CD8-positive, alpha-beta memory T cell (primary cell): ENCODE measurements at regions not wholly inside any gene's neighbourhood (a gene's known extent, or its start where the extent isn't known, plus 50 kb on each side); places are given as distances from the start of the nearest gene placed in this dataset.
"Not testable (repeated sequence)": the region's sequence is repeated elsewhere in the genome, so short reads cannot be mapped to it uniquely, and the experiment has no call there.

Source experiments
- CTCF ChIA-PET: fragments of 350-600 bp; sonication (Branson Sonifier 250); formaldehyde crosslinking; loops from one replicate; lab custom pipeline; 2021; ENCODE audit warnings: antibody characterized with exemption; lab: Charles Lee
- POLR2A ChIA-PET: fragments of 350-600 bp; sonication (Branson Sonifier 250); formaldehyde crosslinking; loops from one replicate; lab custom pipeline; 2021; ENCODE audit warnings: antibody characterized with exemption; lab: Charles Lee
- DNase-seq, 5 donors: peaks; one replicate each; pipeline versions ENCODE4 v3.0.0 to v3.0.0-alpha.2; 2020 to 2022; ENCODE audit warnings: mixed read lengths in 1 of 5
- H3K27ac ChIP-seq: one replicate; pipeline ENCODE4 v1.7.0; 2013; ENCODE audit warnings: low read depth, mild to moderate bottlenecking, low read length, moderate library complexity
- H3K27me3 ChIP-seq: 2 replicates; pipeline ENCODE4 v1.7.0; 2013; ENCODE audit warnings: low read length, mild to moderate bottlenecking; ENCODE audit not compliant: insufficient read depth, poor library complexity, severe bottlenecking
- H3K36me3 ChIP-seq: 2 replicates; pipeline ENCODE4 v1.7.0; 2013; ENCODE audit warnings: mild to moderate bottlenecking, low read length, moderate library complexity; ENCODE audit not compliant: insufficient read depth
- H3K4me1 ChIP-seq: 2 replicates; pipeline ENCODE4 v1.7.0; 2013; ENCODE audit warnings: mild to moderate bottlenecking, low read length, moderate library complexity; ENCODE audit not compliant: insufficient read depth
- H3K4me3 ChIP-seq: 2 replicates; pipeline ENCODE4 v1.7.0; 2013; ENCODE audit warnings: mild to moderate bottlenecking, low read length
- H3K9me3 ChIP-seq: 2 replicates; pipeline ENCODE4 v1.7.0; 2013; ENCODE audit warnings: mild to moderate bottlenecking, low read length
- H3K27ac Mint-ChIP-seq, 8 donors: one replicate each; pipeline ENCODE4 v1.8.0; 2020 to 2021; ENCODE audit warnings: mixed read lengths in 8 of 8, mild to moderate bottlenecking in 6 of 8, inconsistent platforms in 3 of 8, moderate library complexity in 3 of 8
- H3K27me3 Mint-ChIP-seq, 2 donors: one replicate each; pipeline ENCODE4 v1.8.0; 2020 to 2021; ENCODE audit warnings: mixed read lengths in 2 of 2, mild to moderate bottlenecking in 1 of 2, moderate library complexity in 1 of 2
- H3K36me3 Mint-ChIP-seq, 3 donors: one replicate each; pipeline ENCODE4 v1.8.0; 2020 to 2021; ENCODE audit warnings: mixed read lengths in 3 of 3, inconsistent platforms in 1 of 3, mild to moderate bottlenecking in 1 of 3
- H3K4me1 Mint-ChIP-seq, 3 donors: one replicate each; pipeline ENCODE4 v1.8.0; 2020 to 2021; ENCODE audit warnings: mixed read lengths in 3 of 3, inconsistent platforms in 1 of 3, mild to moderate bottlenecking in 1 of 3
- H3K4me3 Mint-ChIP-seq, 7 donors: one replicate each; pipeline ENCODE4 v1.8.0; 2020 to 2021; ENCODE audit warnings: mixed read lengths in 7 of 7, mild to moderate bottlenecking in 6 of 7, moderate library complexity in 4 of 7, inconsistent platforms in 2 of 7
- H3K9me3 Mint-ChIP-seq, 5 donors: one replicate each; pipeline ENCODE4 v1.8.0; 2020 to 2022; ENCODE audit warnings: mixed read lengths in 5 of 5, mild to moderate bottlenecking in 3 of 5, moderate library complexity in 2 of 5, inconsistent platforms in 1 of 5

- no peaks in the 10 kb centered on the region for H3K36me3 Mint-ChIP-seq
- peaks cover under 1 to 30% (median 3%) of the 10 kb centered on the region in 3 donors for H3K4me1 Mint-ChIP-seq
- H3K4me3 ChIP-seq: no peak overlapping the region
- no peak overlapping the region for H3K4me3 Mint-ChIP-seq
- H3K9me3 Mint-ChIP-seq: peaks cover 0 to 1% (median 0%) of the 10 kb centered on the region in 5 donors
- H3K36me3 ChIP-seq: no peaks in the 10 kb centered on the region
- H3K4me1 ChIP-seq: no peaks in the 10 kb centered on the region
- H3K27me3 ChIP-seq: no peaks in the 10 kb centered on the region
- no peaks in the 10 kb centered on the region for H3K9me3 ChIP-seq
- H3K27me3 Mint-ChIP-seq: peaks cover 3 to 18% of the 10 kb centered on the region in 2 donors
- ChIA-PET POLR2A (no interaction called here), CTCF (no interaction called here)
- H3K27ac ChIP-seq: no peak overlapping the region
- no peak overlapping the region for H3K27ac Mint-ChIP-seq
- DNase-seq: no peak
These were observed 219.8 kb downstream of the ZNF674 start for GRCh38 chrX:46325312-46325877.

- Mint-ChIP-seq H3K27me3 (peaks cover 0 to 19% of the 10 kb centered on the region in 2 donors), H3K36me3 (no peaks in the 10 kb centered on the region), H3K27ac (no peak overlapping the region), H3K4me1 (peaks cover 5 to 42% (median 13%) of the 10 kb centered on the region in 3 donors), H3K4me3 (no peak overlapping the region), H3K9me3 (peaks cover 0 to 1% (median 0%) of the 10 kb centered on the region in 5 donors)
- Histone ChIP-seq H3K27me3 (no peaks in the 10 kb centered on the region), H3K4me3 (no peak overlapping the region), H3K36me3 (no peaks in the 10 kb centered on the region), H3K4me1 (peaks cover 11% of the 10 kb centered on the region), H3K27ac (no peak overlapping the region), H3K9me3 (no peaks in the 10 kb centered on the region)
- CTCF ChIA-PET: no interaction called here
- POLR2A ChIA-PET: interaction anchor here (0.5 kb wide), 1 partner anchor 1458 kb away, joined by 8 read pairs; no protein-coding TSS in a partner anchor
- no peak for DNase-seq
These were observed 221.1 kb downstream of the ZNF674 start for GRCh38 chrX:46324166-46324565.

GRCh38 chrX:46322929-46323328 is 222.3 kb downstream of the ZNF674 start:
- DNase-seq, H3K36me3 Mint-ChIP-seq, H3K4me3 Mint-ChIP-seq, CTCF ChIA-PET, H3K36me3 ChIP-seq, H3K9me3 ChIP-seq, H3K4me3 ChIP-seq, H3K27me3 ChIP-seq, H3K9me3 Mint-ChIP-seq, POLR2A ChIA-PET, H3K27ac ChIP-seq, H3K27ac Mint-ChIP-seq: not testable (repeated sequence)
- H3K4me1 Mint-ChIP-seq: peaks cover 5 to 42% (median 13%) of the 10 kb centered on the region in 3 donors
- peaks cover 12% of the 10 kb centered on the region for H3K4me1 ChIP-seq
- H3K27me3 Mint-ChIP-seq: peaks cover 0 to 19% of the 10 kb centered on the region in 2 donors

- Mint-ChIP-seq H3K27ac (no peak overlapping the region), H3K27me3 (peaks cover 3 to 13% of the 10 kb centered on the region in 2 donors), H3K36me3 (no peaks in the 10 kb centered on the region), H3K4me1 (peaks cover 5 to 42% (median 13%) of the 10 kb centered on the region in 3 donors), H3K9me3 (peaks cover 0 to 1% (median 0%) of the 10 kb centered on the region in 5 donors), H3K4me3 (no peak overlapping the region)
- DNase-seq: no peak
- no peaks in the 10 kb centered on the region for H3K9me3 ChIP-seq
- H3K36me3 ChIP-seq: no peaks in the 10 kb centered on the region
- H3K4me1 ChIP-seq: peaks cover 12% of the 10 kb centered on the region
- POLR2A ChIA-PET: no interaction called here
- CTCF ChIA-PET: no interaction called here
- H3K27me3 ChIP-seq: no peaks in the 10 kb centered on the region
- no peak overlapping the region for H3K27ac ChIP-seq
- H3K4me3 ChIP-seq: no peak overlapping the region
These were observed 223.5 kb downstream of the ZNF674 start for GRCh38 chrX:46321676-46322075.

GRCh38 chrX:46319750-46320149 is 225.5 kb downstream of the ZNF674 start:
- H3K36me3 ChIP-seq: no peaks in the 10 kb centered on the region
- Mint-ChIP-seq H3K27me3 (peaks cover 3 to 15% of the 10 kb centered on the region in 2 donors), H3K4me1 (peaks cover 5 to 30% (median 13%) of the 10 kb centered on the region in 3 donors), H3K36me3 (no peaks in the 10 kb centered on the region), H3K27ac (peak overlapping the region in 2 of 8 donors; percentile 23 to 26), H3K9me3 (peaks cover 0 to 1% (median 0%) of the 10 kb centered on the region in 5 donors), H3K4me3 (no peak overlapping the region)
- CTCF ChIA-PET: no interaction called here
- H3K4me3 ChIP-seq: no peak overlapping the region
- DNase-seq: no peak
- H3K27ac ChIP-seq: no peak overlapping the region
- no peaks in the 10 kb centered on the region for H3K27me3 ChIP-seq
- peaks cover 12% of the 10 kb centered on the region for H3K4me1 ChIP-seq
- POLR2A ChIA-PET: no interaction called here
- H3K9me3 ChIP-seq: no peaks in the 10 kb centered on the region

- Mint-ChIP-seq H3K4me3 (no peak overlapping the region), H3K27ac (peak overlapping the region in 1 of 8 donors; percentile 62), H3K27me3 (peaks cover 3 to 12% of the 10 kb centered on the region in 2 donors), H3K9me3 (peaks cover 0 to 1% (median 0%) of the 10 kb centered on the region in 5 donors), H3K4me1 (peaks cover 5 to 27% (median 13%) of the 10 kb centered on the region in 3 donors), H3K36me3 (no peaks in the 10 kb centered on the region)
- DNase-seq: no peak
- ChIA-PET POLR2A (no interaction called here), CTCF (no interaction called here)
- no peak overlapping the region for H3K4me3 ChIP-seq
- no peak overlapping the region for H3K27ac ChIP-seq
- H3K36me3 ChIP-seq: no peaks in the 10 kb centered on the region
- no peaks in the 10 kb centered on the region for H3K9me3 ChIP-seq
- H3K27me3 ChIP-seq: no peaks in the 10 kb centered on the region
- H3K4me1 ChIP-seq: peaks cover 12% of the 10 kb centered on the region
These were observed 226.7 kb downstream of the ZNF674 start for GRCh38 chrX:46318551-46318950.

GRCh38 chrX:46317163-46317562 is 228.1 kb downstream of the ZNF674 start:
- Histone ChIP-seq H3K36me3 (no peaks in the 10 kb centered on the region), H3K27me3 (no peaks in the 10 kb centered on the region), H3K4me1 (peaks cover 12% of the 10 kb centered on the region), H3K4me3 (no peak overlapping the region), H3K27ac (no peak overlapping the region), H3K9me3 (no peaks in the 10 kb centered on the region)
- DNase-seq: no peak
- H3K27me3 Mint-ChIP-seq: peaks cover 3 to 10% of the 10 kb centered on the region in 2 donors
- no peak overlapping the region for H3K4me3 Mint-ChIP-seq
- no peaks in the 10 kb centered on the region for H3K36me3 Mint-ChIP-seq
- H3K9me3 Mint-ChIP-seq: no peaks in the 10 kb centered on the region
- CTCF ChIA-PET: no interaction called here
- no peak overlapping the region for H3K27ac Mint-ChIP-seq
- H3K4me1 Mint-ChIP-seq: peaks cover 5 to 27% (median 13%) of the 10 kb centered on the region in 3 donors
- POLR2A ChIA-PET: no interaction called here

GRCh38 chrX:46311581-46312120 is 233.6 kb downstream of the ZNF674 start:
- Histone ChIP-seq H3K27ac (no peak overlapping the region), H3K9me3 (no peaks in the 10 kb centered on the region), H3K4me3 (no peak overlapping the region), H3K4me1 (no peaks in the 10 kb centered on the region), H3K27me3 (no peaks in the 10 kb centered on the region), H3K36me3 (no peaks in the 10 kb centered on the region)
- H3K4me1 Mint-ChIP-seq: peaks cover 0 to 11% (median 8%) of the 10 kb centered on the region in 3 donors
- no peak for DNase-seq
- no peaks in the 10 kb centered on the region for H3K36me3 Mint-ChIP-seq
- ChIA-PET CTCF (no interaction called here), POLR2A (no interaction called here)
- no peak overlapping the region for H3K27ac Mint-ChIP-seq
- no peak overlapping the region for H3K4me3 Mint-ChIP-seq
- no peaks in the 10 kb centered on the region for H3K9me3 Mint-ChIP-seq
- H3K27me3 Mint-ChIP-seq: peaks cover 0 to 6% of the 10 kb centered on the region in 2 donors
